HG03460 (cell line): ENCODE measurements at regions not wholly inside any gene's neighbourhood (a gene's known extent, or its start where the extent isn't known, plus 50 kb on each side); places are given as distances from the start of the nearest gene placed in this dataset.
"Not testable (repeated sequence)": the region's sequence is repeated elsewhere in the genome, so short reads cannot be mapped to it uniquely, and the experiment has no call there.

Source experiments
- ATAC-seq: cut with Tn5 transposase; IDR thresholded peaks from one replicate; pipeline ENCODE4 v1.9.1; 2021; ENCODE audit not compliant: unreplicated experiment

- no peak for ATAC-seq
Observed at GRCh38 chr9:120338340-120338739, 241.6 kb downstream of the CDK5RAP2 start.

- no peak for ATAC-seq
Observed at GRCh38 chr9:120337131-120337530, 242.8 kb downstream of the CDK5RAP2 start.

- ATAC-seq: no peak
Observed at GRCh38 chr9:120336753-120337090, 243.2 kb downstream of the CDK5RAP2 start.

GRCh38 chr9:120336021-120336752 lies 243.8 kb downstream of the CDK5RAP2 start:
- ATAC-seq: no peak

GRCh38 chr9:120331913-120332312 lies 248.1 kb downstream of the CDK5RAP2 start:
- no peak for ATAC-seq

GRCh38 chr9:120330031-120330430 lies 249.9 kb downstream of the CDK5RAP2 start:
- ATAC-seq: no peak

GRCh38 chr9:120327322-120327721 lies 252.6 kb downstream of the CDK5RAP2 start:
- ATAC-seq: no peak

GRCh38 chr9:120326049-120326693 lies 253.8 kb downstream of the CDK5RAP2 start:
- ATAC-seq: no peak

DNA sequence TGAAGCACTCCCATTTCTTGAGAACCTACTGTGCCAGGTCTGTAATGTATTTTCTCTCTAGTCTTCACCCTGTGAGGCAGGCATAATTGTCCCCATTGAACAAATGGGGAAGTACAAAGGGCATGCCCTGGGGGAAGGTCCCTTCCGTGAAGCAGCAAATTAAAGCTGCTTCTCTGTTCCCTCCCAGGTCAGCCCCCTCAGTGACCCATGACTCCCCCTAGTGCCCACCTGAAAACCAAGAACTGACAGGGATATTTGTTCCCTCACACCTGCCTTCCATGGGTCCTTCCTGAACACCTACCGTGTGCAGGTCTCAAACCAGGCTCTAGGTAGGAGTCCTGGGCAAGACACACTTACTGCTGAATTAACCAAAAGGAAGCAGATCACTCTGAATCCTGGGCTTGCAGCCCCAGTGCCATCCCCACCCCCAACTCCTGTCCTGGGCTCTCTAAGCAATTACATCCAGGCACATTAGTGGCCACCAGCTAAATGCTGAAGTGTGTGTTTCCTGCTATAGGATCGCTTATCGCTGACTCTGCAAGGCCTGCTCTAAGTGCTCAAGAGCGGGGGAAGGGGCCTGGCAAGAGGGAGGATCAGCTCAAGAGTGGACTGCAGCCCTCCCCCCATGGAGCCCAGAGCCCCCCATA lies 254.8 kb downstream of the CDK5RAP2 start:
- no peak for ATAC-seq

DNA sequence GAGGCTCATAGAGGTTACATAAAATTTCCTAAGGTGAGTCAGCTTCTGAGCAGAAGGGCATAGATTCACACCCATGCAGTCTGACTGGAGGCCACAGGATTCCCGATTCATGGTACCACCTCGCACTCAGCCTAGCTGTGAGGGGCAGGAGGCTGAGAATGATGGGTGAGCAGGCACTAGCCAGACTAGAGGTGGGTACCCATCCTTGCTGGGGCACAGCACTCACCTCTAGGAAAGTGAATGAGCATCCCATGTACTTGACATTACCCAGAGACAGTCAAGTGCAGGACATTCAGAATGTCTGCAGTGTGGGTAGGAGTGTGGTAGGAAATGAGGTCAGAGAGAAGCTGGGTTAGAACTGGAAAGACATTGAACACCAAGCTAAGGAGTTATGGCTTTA lies 255.5 kb downstream of the CDK5RAP2 start:
- no peak for ATAC-seq

DNA sequence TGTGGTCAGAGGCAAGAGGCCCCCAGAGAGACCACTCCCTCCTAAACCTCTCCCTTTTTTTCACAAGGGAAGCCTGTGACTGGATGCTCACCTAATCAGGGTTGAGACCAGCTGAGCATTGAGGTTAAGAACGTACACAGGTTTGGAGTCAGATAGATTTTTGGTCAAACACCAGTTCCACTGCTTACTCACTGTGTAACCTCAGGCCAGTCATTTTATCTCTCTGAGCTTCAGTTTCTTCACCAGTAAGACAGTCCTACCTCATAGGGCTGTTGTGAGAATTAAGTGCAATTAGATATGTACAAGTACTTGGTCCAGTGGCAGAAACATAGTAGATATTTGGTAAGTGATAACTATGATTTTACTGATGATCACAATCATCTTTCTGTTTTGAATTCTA lies 256.8 kb downstream of the CDK5RAP2 start:
- no peak for ATAC-seq

GRCh38 chr9:120319452-120319851 lies 260.5 kb downstream of the CDK5RAP2 start:
- ATAC-seq: no peak

DNA sequence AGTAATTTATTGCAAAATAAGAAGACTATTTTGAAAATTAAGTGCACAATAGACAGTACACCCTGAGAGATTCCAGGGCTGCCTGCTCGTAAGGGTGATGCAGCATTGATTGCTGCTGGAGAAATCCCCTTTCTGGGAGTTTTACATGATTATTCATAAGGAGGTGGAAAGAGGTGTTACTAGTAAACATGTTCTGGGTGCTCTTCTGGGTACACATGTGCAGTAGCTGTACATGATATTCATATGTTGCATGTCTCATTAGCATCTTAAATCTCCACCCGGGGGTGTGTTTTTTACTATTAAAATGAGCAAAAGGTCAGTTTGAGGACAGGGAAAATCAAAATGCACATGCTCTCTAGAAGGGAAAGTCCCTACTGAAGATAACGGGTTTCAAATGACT lies 264.8 kb downstream of the CDK5RAP2 start:
- ATAC-seq: no peak

DNA sequence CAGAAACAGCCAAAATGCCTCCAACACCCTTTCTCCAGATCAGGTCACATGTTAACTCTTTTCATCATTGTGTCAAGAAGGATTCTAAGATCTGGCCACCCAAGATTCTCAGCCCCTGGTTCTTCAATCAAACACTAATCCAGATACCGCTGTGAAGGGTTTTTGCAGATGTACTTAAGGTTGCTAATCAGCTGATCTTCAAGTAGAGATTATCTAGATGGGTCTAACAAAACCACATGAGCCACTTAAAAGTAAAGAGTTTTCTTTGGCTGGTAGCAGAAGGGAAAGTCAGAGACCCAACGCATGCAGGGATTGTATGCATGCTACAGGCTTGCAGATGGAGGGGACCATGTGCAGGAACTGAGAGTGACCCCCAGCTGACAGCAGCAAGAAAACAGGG lies 267.9 kb downstream of the CDK5RAP2 start:
- no peak for ATAC-seq

DNA sequence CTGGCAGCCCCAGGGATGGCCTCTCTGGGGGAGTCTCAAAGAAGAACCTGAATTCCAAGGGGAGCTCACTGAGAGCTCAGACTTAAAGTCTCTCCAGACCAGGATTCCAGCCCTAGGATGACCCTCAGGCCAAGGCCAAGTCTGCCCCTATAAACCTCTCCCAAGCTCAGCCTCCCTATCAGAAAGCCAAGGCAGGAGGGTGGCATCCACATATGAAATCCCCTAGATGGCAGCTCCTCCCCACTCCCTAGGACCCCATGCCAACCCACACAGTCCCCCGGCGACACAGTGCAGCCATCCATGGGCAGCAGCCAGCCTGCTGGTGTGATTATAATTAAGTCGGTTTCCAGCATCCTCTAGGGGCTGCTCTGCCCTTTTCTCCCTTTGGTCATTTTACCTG lies 269.9 kb downstream of the CDK5RAP2 start:
- no peak for ATAC-seq

- ATAC-seq: no peak
Observed at GRCh38 chr9:120308495-120308894, 271.5 kb downstream of the CDK5RAP2 start.

DNA sequence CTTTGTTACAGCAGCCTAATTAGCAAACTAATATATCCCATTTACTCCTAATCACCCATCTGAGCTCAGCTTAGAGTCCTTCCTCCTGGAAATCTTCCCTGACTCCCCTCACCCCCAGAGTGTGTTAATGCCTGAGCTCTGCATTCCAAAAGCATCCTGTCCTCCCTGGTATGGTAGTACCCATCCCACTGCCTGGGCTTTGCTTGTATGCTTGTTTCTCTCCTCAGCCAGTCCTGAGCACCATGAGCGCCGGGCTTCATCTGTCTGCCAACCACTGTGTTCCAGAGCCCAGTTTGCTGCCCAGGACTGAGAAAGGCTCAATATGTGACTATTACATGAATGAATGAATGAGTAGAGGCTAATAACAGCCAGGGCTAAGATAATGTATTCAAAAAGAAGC lies 272.4 kb downstream of the CDK5RAP2 start:
- ATAC-seq: no peak

- ATAC-seq: no peak
Observed at GRCh38 chr9:120306561-120306960, 273.4 kb downstream of the CDK5RAP2 start.

- no peak for ATAC-seq
Observed at GRCh38 chr9:120306088-120306487, 273.9 kb downstream of the CDK5RAP2 start.

- ATAC-seq: not testable (repeated sequence)
Observed at GRCh38 chr9:120304896-120305295, 275.1 kb downstream of the CDK5RAP2 start.

DNA sequence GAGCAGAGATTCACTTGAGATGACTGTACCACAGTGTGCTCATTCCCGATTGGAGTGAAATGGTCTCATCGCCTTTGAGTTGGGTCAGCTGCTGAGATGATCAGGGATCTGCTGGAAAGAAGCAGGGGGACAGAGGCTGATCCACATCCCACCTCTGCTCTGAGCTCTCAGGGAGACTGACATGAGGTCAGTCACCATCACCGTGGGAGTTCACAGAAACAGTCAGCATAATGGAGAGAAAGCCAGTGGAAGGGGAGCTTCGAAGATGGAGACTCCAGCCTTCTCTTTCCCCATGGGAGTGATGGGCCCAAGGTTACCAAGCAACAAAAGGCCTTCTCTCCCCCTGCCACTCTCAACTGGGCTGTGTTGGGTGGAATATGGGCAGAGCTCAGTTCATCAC lies 276.4 kb downstream of the CDK5RAP2 start:
- ATAC-seq: no peak

DNA sequence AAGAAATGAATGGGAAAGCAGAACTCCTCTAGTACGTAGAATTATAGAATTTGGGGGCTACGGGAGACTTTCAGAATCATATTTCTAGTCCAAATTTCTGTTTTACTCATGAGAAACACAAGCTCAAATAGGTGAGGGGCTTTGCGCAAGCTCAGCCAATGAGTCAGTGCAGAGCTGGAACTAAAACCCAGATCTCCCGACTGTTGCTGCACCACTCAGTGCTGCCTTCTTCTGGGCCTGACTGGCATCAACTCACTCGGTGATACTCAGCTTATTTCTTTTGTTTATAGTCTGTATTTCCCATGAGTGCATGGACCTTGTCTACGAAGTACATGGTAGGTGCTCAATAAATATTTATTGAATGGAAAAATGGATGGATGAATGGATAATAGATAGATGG lies 280.2 kb downstream of the CDK5RAP2 start:
- no peak for ATAC-seq
